ENCODE measurements at regions not wholly inside any gene's neighbourhood (a gene's known extent, or its start where the extent isn't known, plus 50 kb on each side); places are given as distances from the start of the nearest gene placed in this dataset.

GRCh38 chr4:136664988-136665387 lies 867.3 kb downstream of the PCDH18 start:
- Histone ChIP-seq H3K9me3 (ENCODE audit: control insufficient read depth, insufficient read depth, low read depth, low read length) (no peaks in the 10 kb centered on the region), H3K27ac (ENCODE audit: low read length) (no peak overlapping the region), H3K4me1 (ENCODE audit: control insufficient read depth, insufficient read depth, low read length) (no peaks in the 10 kb centered on the region; the same call in 1 of the 2 replicates), H3K36me3 (ENCODE audit: control insufficient read depth, insufficient read depth, low read length) (no peaks in the 10 kb centered on the region), H3K27me3 (ENCODE audit: control insufficient read depth, insufficient read depth, low read length) (no peaks in the 10 kb centered on the region), H3K4me3 (ENCODE audit: low read depth in 2 of 2, low read length in 2 of 2) (no peak overlapping the region)
- CTCF ChIA-PET = no interaction called here
- DNase-seq (ENCODE audit: low read depth, low spot score) (no peak), ATAC-seq (no peak)
- POLR2A ChIA-PET = no interaction called here
- TF ChIP-seq TCF7L2 (IDR thresholded peaks at IDR 0.05; ENCODE audit: low read depth, low read length) (no peak), SIN3A (IDR thresholded peaks at IDR 0.05; ENCODE audit: borderline replicate concordance, insufficient read depth, low read depth, low read length) (no peak), REST (IDR thresholded peaks at IDR 0.05; ENCODE audit: insufficient read depth in 1 of 2, low read depth in 2 of 2, low read length in 1 of 2) (no peak), CTCF (IDR thresholded peaks at IDR 0.05) (no peak), POLR2AphosphoS5 (IDR thresholded peaks at IDR 0.05; ENCODE audit: low read depth, low read length) (no peak)
- BruUV-seq (replicated peaks) = no TSS peak
- intact Hi-C loops (cut with micrococcal nuclease; ENCODE audit: unreplicated experiment) (no loop called here), in situ Hi-C loops (cut with HindIII; ENCODE audit: low pct_unique_long_range_greater_than_20kb, low sequenced_read_pairs) (no loop called here)

- in situ Hi-C loops (cut with HindIII; ENCODE audit: low pct_unique_long_range_greater_than_20kb, low sequenced_read_pairs) (no loop called here), intact Hi-C loops (cut with micrococcal nuclease; ENCODE audit: unreplicated experiment) (no loop called here)
- no peaks in the 10 kb centered on the region for H3K27me3 ChIP-seq (ENCODE audit: control insufficient read depth, insufficient read depth, low read length)
- no peaks in the 10 kb centered on the region; the same call in 1 of the 2 replicates for H3K4me1 ChIP-seq (ENCODE audit: control insufficient read depth, insufficient read depth, low read length)
- ChIA-PET POLR2A (no interaction called here), CTCF (no interaction called here)
- H3K4me3 ChIP-seq (ENCODE audit: low read depth in 2 of 2, low read length in 2 of 2) = no peak overlapping the region
- no peaks in the 10 kb centered on the region for H3K36me3 ChIP-seq (ENCODE audit: control insufficient read depth, insufficient read depth, low read length)
- H3K9me3 ChIP-seq (ENCODE audit: control insufficient read depth, insufficient read depth, low read depth, low read length) = no peaks in the 10 kb centered on the region
- no peak overlapping the region for H3K27ac ChIP-seq (ENCODE audit: low read length)
- TF ChIP-seq REST (IDR thresholded peaks at IDR 0.05; ENCODE audit: insufficient read depth in 1 of 2, low read depth in 2 of 2, low read length in 1 of 2) = no peak
- TF ChIP-seq SIN3A (IDR thresholded peaks at IDR 0.05; ENCODE audit: borderline replicate concordance, insufficient read depth, low read depth, low read length) = no peak
- no peak for TF ChIP-seq POLR2AphosphoS5 (IDR thresholded peaks at IDR 0.05; ENCODE audit: low read depth, low read length)
- no peak for TF ChIP-seq TCF7L2 (IDR thresholded peaks at IDR 0.05; ENCODE audit: low read depth, low read length)
- TF ChIP-seq CTCF (IDR thresholded peaks at IDR 0.05) = no peak
- DNase-seq (ENCODE audit: low read depth, low spot score) = no peak
- ATAC-seq = no peak
- no TSS peak for BruUV-seq (replicated peaks)
Measured at GRCh38 chr4:136662539-136662938, 869.8 kb downstream of the PCDH18 start.

Data from Panc1 (cell line).